Testis (tissue), 2 donors: ENCODE measurements at regions not wholly inside any gene's neighbourhood (a gene's known extent, or its start where the extent isn't known, plus 50 kb on each side); places are given as distances from the start of the nearest gene placed in this dataset.

Experiments
- DNase-seq: peaks from one replicate; pipeline ENCODE4 v3.0.0-alpha.2; 2019
- H3K27ac ChIP-seq, 2 donors: fragments of 200-600 bp; sonication (generic); one replicate each; pipeline ENCODE4 v1.5.1; 2019
- H3K27me3 ChIP-seq: fragments of 200-600 bp; sonication (generic); one replicate; pipeline ENCODE4 v1.5.1; 2019
- H3K36me3 ChIP-seq: fragments of 200-600 bp; sonication (generic); one replicate; pipeline ENCODE4 v1.5.1; 2017; ENCODE audit warnings: low read depth; ENCODE audit errors: missing control alignments
- H3K4me1 ChIP-seq: fragments of 200-600 bp; sonication (generic); one replicate; pipeline ENCODE4 v1.5.1; 2019
- H3K4me3 ChIP-seq, 2 donors: fragments of 200-600 bp; sonication (generic); one replicate each; pipeline ENCODE4 v1.5.1; 2017 to 2019
- H3K9me3 ChIP-seq: fragments of 200-600 bp; sonication (generic); one replicate; pipeline ENCODE4 v1.5.1; 2017
- CTCF ChIP-seq, 3 experiments: fragments of 450-650 bp in 2 of 3; fragments of 200-600 bp in 1 of 3; sonication (generic) in 1 of 3; IDR thresholded peaks; one replicate each; pipeline ENCODE4 v1.5.1; 2016 to 2019; ENCODE audit warnings: antibody characterized with exemption in 3 of 3, mild to moderate bottlenecking in 2 of 3, moderate library complexity in 1 of 3
- POLR2A ChIP-seq: fragments of 450-650 bp; IDR thresholded peaks from one replicate; pipeline ENCODE4 v1.6.1; 2017; ENCODE audit warnings: antibody characterized with exemption, mild to moderate bottlenecking, moderate library complexity
- WGBS, 2 donors: methylation state at CpG; one replicate each; pipeline ENCODE4 v1.1.5; 2018; 5-methylcytosine and 5-hydroxymethylcytosine counted together
- intact Hi-C: fragments of 100-400 bp; cut with DNase I; formaldehyde crosslinking; loops from one replicate; pipeline ENCODE4 v1.15.1; 2023; ENCODE audit warnings: low total_unique reads

DNA sequence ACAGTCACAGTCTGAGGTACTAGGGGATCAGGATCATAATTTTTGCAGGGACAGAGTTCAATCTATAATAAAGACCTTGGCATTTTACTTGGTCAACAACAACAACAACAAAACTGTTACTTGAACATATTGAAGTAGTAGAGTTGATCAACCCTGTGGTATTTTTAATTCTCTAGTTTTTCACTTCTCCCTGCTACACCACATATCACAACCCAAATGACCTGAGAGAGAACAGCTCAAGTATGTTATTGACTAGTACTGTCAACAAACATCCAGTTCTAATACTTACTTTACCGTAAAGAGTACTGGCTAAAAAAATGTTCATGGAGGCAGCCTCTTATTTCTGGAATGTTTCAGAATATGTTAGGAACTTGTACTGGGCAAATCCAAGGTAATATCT, 90.5 kb upstream of the FAM3C start:
- Histone ChIP-seq H3K4me1 (no peaks in the 10 kb centered on the region), H3K4me3 (no peak overlapping the region), H3K27ac (no peak overlapping the region), H3K36me3 (no peaks in the 10 kb centered on the region), H3K9me3 (no peaks in the 10 kb centered on the region), H3K27me3 (no peaks in the 10 kb centered on the region)
- 89 to 91% methylated on average over 1 of the region's 1 CpG for WGBS, 2 donors
- no peak for DNase-seq
- intact Hi-C loops, result no loop called here
- no peak for TF ChIP-seq CTCF (IDR thresholded peaks at IDR 0.05)
- no peak for TF ChIP-seq POLR2A

DNA sequence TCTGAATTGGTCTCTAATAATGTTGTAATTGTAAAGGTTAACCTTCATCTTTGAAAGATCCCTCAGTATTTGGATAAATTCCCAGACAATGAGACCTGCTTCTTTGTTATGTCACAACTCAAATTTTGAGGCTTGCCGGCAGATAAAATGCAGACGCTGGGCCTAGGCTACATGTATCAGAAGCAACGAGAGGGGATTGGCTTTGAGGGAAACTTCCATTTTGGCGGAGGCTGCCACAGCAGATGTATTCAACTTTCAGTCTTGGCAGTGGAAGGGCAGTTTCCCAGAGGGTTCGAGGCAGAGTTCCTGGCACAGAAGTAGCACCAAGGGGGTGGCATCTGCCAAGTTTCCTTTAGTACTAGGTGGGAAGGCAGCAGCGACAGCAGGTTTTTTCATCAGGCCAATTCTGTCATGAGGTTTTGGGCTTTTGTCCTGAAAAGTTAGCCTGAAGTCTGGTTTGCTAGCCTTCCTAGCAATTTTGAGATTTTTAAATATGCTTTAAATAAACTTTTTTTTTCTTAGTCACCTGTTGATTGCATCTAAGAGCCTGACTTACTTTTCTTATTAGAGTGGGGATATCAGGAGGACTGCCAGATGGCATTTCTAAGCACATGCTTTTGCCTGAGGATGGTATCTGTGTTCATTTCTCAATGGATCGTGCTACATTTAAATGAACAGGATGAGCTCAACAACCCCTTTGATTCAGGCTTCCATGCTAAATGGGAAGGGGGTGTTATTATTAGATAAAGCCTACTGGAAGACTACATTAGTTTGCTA, 89.5 kb upstream of the FAM3C start:
- intact Hi-C loops, result no loop called here
- Histone ChIP-seq H3K4me1 (no peaks in the 10 kb centered on the region), H3K4me3 (no peak overlapping the region), H3K36me3 (no peaks in the 10 kb centered on the region), H3K27ac (no peak overlapping the region), H3K27me3 (no peaks in the 10 kb centered on the region), H3K9me3 (no peaks in the 10 kb centered on the region)
- TF ChIP-seq CTCF (IDR thresholded peaks at IDR 0.05) (no peak), POLR2A (no peak)
- no peak for DNase-seq
- WGBS, 2 donors, result 51 to 74% methylated on average over 7 of the region's 7 CpGs

- Histone ChIP-seq H3K4me1 (peaks cover 6% of the 10 kb centered on the region), H3K9me3 (no peaks in the 10 kb centered on the region), H3K36me3 (no peaks in the 10 kb centered on the region), H3K27ac (no peak overlapping the region), H3K4me3 (no peak overlapping the region), H3K27me3 (no peaks in the 10 kb centered on the region)
- TF ChIP-seq CTCF (IDR thresholded peaks at IDR 0.05) (no peak), POLR2A (no peak)
- 84 to 92% methylated on average over 2 of the region's 2 CpGs for WGBS, 2 donors
- intact Hi-C loops, result no loop called here
- no peak for DNase-seq
These were observed 88.1 kb upstream of the FAM3C start for GRCh38 chr7:121484089-121484763.

- TF ChIP-seq CTCF (IDR thresholded peaks at IDR 0.05), result no peak
- H3K27ac ChIP-seq, result no peak overlapping the region
- peaks cover 6% of the 10 kb centered on the region for H3K4me1 ChIP-seq
- intact Hi-C loops, result no loop called here
- DNase-seq, result no peak
- H3K36me3 ChIP-seq, result no peaks in the 10 kb centered on the region
- no peaks in the 10 kb centered on the region for H3K27me3 ChIP-seq
- H3K9me3 ChIP-seq, result no peaks in the 10 kb centered on the region
- H3K4me3 ChIP-seq, result no peak overlapping the region
- 68% methylated on average over 6 of the region's 6 CpGs for WGBS, 2 donors
These were observed 84.6 kb upstream of the FAM3C start for GRCh38 chr7:121480566-121481335.
